Jurkat, Clone E6-1 (cell line): ENCODE measurements at regions not wholly inside any gene's neighbourhood (a gene's known extent, or its start where the extent isn't known, plus 50 kb on each side); places are given as distances from the start of the nearest gene placed in this dataset.

ENCODE experiments used
- DNase-seq: peaks from one replicate; pipeline ENCODE4 v3.0.0-alpha.2; 2011; ENCODE audit warnings: low read depth, low spot score
- H3K4me3 ChIP-seq: 2 replicates; pipeline ENCODE4 v1.5.1; 2011; ENCODE audit warnings: mild to moderate bottlenecking, low read length, control low read depth, moderate library complexity

DNA sequence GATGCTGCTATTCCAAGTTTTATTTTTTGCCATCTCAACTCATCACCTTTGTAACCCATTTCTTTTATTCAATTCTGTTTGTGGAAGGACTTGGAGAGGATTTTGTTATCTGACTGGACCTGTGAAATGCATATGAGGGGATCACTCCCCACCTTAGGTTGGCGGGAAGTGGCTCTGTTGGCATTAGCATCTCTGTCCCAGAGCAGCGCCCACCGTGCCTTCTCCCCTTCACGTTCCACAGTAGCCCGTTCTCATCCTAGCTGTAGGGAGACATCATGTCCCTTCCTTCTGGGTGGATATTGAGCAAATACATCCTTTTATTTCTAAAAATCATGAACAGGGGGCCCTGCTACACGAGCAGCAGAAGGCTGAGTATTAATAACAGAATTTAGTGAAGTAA is 330.4 kb downstream of the RFC3 start:
- no peak for DNase-seq

GRCh38 chr13:34151885-34152284 is 333.9 kb downstream of the RFC3 start:
- no peak for DNase-seq
- H3K4me3 ChIP-seq = no peak overlapping the region

More for the DNA sequence above, 330.4 kb downstream of the RFC3 start:
- H3K4me3 ChIP-seq = no peak overlapping the region

- no peak overlapping the region for H3K4me3 ChIP-seq
- no peak for DNase-seq
These were observed 334.5 kb downstream of the RFC3 start for GRCh38 chr13:34152409-34152808.

GRCh38 chr13:34152996-34153395 is 335.0 kb downstream of the RFC3 start:
- no peak overlapping the region for H3K4me3 ChIP-seq

GRCh38 chr13:34153428-34154180 is 335.7 kb downstream of the RFC3 start:
- no peak for DNase-seq
- H3K4me3 ChIP-seq = no peak overlapping the region

More at GRCh38 chr13:34152996-34153395, 335.0 kb downstream of the RFC3 start:
- no peak for DNase-seq

DNA sequence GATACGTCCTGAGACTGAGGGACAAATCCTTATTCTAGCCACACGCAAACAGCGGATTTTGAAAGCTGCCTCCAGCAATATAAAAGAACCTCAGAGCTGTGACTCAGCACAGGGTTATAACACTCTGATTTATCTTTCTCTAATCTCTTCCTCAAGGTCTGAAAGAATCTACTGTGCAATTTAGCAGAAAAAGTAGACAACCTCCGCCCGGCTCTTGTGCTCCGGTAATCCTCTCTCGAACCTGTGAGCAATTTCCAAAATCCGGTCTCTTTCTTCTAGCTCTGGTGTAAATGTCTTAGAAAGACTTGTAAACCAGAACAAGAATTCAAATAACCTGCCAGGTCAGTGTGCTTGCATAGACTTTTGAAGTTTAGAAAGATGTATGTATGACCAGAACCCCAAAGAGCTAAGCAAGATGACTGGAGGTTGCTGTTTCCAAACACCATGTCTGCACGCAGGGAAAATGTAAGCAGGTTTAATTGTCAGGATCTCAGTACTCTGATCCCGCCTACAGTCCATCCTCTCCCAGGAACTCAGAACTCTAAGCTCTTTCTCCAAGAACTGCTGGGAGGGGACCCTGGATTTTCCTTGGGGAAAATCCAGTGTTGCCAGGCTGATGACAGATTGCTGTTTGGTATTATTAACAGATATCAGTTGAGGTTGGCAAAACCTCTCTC is 338.1 kb downstream of the RFC3 start:
- no peak for DNase-seq
- no peak overlapping the region for H3K4me3 ChIP-seq

- H3K4me3 ChIP-seq = no peak overlapping the region
These were observed 339.0 kb downstream of the RFC3 start for GRCh38 chr13:34156841-34157365.

DNA sequence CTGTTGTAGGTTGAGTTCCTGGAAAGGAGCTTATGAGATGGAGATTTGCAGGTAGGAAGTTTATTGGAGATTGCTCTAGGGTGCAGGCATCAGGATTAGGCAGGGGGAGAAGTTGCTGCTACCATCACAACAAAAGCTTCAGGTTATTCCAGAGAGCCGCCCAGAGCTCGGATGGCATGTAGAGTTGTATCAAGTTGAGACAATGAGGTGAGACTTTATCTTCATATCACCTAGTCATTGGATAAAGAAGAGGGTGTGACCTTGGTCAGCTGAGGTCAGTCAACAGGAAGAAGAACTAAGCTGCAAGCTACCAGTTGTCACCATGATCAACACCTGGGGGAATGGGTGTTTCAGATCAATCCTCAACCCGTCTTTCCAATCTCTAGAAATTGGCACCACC is 342.0 kb downstream of the RFC3 start:
- H3K4me3 ChIP-seq = no peak overlapping the region
- DNase-seq = no peak

More at GRCh38 chr13:34156841-34157365, 339.0 kb downstream of the RFC3 start:
- peak; percentile 4 for DNase-seq

DNA sequence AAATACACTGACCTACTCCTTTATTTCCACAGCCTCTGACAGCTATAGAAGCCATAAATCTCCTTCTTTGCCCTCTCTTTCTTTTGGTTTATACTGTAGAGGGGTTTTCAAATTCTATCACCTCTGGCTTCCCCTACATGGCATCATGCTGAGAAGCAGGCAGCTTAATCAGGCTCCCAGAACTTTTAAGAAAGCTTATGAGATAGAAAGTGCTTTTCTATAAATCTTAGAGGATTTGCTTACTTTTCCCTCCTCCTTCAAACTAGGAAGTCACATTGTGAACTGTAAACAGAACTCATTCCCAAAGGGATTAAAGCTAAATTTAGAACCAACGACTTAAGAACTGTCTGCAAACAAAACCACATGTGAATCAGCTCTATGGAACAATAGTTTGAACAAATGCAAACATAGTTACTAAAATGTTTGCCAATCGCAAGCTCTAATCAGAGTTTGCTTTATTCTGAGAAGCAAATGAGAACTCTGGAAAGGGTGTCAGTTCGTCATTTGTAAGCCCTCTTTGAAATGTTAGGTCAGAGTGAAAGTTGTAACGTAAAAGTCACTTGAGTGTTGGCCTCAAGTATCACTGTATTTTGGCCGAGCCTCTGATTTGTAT is 344.1 kb downstream of the RFC3 start:
- no peak for DNase-seq
- no peak overlapping the region for H3K4me3 ChIP-seq

- H3K4me3 ChIP-seq = no peak overlapping the region
- DNase-seq = no peak
These were observed 344.6 kb downstream of the RFC3 start for GRCh38 chr13:34162544-34162933.

DNA sequence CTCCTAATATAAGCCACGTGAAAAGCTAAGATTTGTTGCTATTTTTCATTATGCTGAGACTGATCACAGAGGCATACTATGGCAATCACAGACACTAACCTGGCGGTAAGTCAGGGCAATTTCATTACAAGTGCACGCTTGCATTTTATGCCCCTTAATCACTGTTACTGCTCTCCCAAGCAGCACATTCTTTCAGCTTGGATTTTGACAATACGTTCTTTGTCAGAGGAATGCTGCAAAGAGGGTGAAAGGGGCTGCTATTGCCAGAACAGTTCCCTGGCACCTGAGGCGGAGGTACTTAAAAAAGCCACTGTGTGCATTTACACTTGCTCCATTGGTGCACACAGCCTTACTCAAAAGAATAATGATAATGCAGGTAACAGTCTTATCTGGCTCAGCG is 346.6 kb downstream of the RFC3 start:
- H3K4me3 ChIP-seq = no peak overlapping the region
- DNase-seq = no peak

DNA sequence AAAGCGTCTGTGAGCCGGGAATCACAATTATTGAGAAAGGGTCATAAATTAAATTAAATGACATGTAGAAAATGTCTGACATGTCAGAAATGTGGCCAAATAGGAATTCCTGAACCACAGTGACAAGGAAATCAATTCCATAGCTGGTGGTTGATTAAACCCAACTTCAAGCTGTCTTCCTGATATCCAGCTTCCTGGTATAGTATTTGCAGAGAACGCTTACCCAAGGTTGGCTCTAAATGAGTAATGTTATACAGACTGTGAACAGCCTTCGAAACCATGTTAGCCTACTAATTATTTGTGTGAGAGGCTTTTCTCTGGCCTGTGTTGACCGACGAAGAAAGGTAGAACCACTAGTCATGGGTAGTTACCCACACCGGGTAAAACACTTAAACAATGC is 347.2 kb downstream of the RFC3 start:
- H3K4me3 ChIP-seq = no peak overlapping the region
- DNase-seq = no peak

- no peak overlapping the region for H3K4me3 ChIP-seq
- no peak for DNase-seq
These were observed 348.5 kb downstream of the RFC3 start for GRCh38 chr13:34166406-34166805.

GRCh38 chr13:34167347-34167746 is 349.4 kb downstream of the RFC3 start:
- H3K4me3 ChIP-seq = no peak overlapping the region
- no peak for DNase-seq

GRCh38 chr13:34172048-34172447 is 354.1 kb downstream of the RFC3 start:
- H3K4me3 ChIP-seq = no peak overlapping the region
- no peak for DNase-seq

GRCh38 chr13:34174671-34175145 is 356.8 kb downstream of the RFC3 start:
- DNase-seq = no peak
- H3K4me3 ChIP-seq = no peak overlapping the region

GRCh38 chr13:34175551-34175950 is 357.6 kb downstream of the RFC3 start:
- no peak for DNase-seq
- no peak overlapping the region for H3K4me3 ChIP-seq

GRCh38 chr13:34176633-34177032 is 358.7 kb downstream of the RFC3 start:
- H3K4me3 ChIP-seq = no peak overlapping the region
- no peak for DNase-seq

- no peak overlapping the region for H3K4me3 ChIP-seq
- DNase-seq = no peak
These were observed 361.5 kb downstream of the RFC3 start for GRCh38 chr13:34179481-34179880.

GRCh38 chr13:34179927-34180326 is 362.0 kb downstream of the RFC3 start:
- H3K4me3 ChIP-seq = no peak overlapping the region
- DNase-seq = no peak
